ENCODE measurements at regions not wholly inside any gene's neighbourhood (a gene's known extent, or its start where the extent isn't known, plus 50 kb on each side); places are given as distances from the start of the nearest gene placed in this dataset.

DNA sequence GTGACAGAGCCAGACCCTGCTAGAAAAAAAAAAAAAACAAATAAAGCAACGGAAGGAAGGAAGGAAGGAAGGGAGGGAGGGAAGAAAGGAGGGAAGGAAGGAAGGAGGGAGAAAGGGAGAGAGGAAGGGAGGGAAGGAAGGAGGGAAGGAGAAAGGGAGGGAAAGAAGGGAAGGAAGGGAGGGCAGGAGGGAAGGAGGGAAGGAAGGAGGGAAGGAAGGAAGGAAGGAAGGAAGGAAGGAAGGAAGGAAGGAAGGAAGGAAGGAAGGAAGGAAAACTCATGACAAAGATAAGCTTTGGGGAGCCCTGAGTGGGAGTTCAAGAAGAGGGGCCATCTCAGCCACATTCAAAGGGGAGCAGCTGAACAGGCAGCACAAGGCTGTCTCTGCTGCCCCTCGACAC, 124.7 kb upstream of the MGMT start:
- DNase-seq (ENCODE audit: low read depth in 4 of 4, low spot score in 3 of 4), result no peak

DNA sequence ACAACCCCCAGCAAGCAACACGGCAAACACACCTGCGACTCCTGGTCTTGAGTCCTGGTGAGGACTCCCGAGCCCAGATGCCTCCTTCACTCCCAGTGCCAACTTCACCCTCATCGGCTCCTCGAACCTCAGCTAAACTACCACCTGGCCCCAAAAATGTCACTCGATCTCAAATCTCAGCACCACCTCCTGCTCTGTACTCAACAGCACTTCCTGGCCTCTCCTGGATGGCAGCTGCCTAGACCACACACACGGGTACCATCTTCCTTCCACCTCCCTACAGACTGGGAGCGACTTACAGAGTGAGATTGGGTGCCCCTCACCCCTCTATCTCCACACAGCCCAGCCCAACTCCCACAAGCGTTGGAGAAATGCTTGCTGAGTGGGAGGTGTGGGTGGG, 123.9 kb upstream of the MGMT start:
- DNase-seq (ENCODE audit: low read depth in 4 of 4, low spot score in 3 of 4), result no peak

- DNase-seq (ENCODE audit: low read depth in 4 of 4, low spot score in 3 of 4), result no peak
These were observed 122.9 kb upstream of the MGMT start for GRCh38 chr10:129344103-129344502.

GRCh38 chr10:129344731-129345355, 122.2 kb upstream of the MGMT start:
- DNase-seq (ENCODE audit: low read depth in 4 of 4, low spot score in 3 of 4), result no peak

DNA sequence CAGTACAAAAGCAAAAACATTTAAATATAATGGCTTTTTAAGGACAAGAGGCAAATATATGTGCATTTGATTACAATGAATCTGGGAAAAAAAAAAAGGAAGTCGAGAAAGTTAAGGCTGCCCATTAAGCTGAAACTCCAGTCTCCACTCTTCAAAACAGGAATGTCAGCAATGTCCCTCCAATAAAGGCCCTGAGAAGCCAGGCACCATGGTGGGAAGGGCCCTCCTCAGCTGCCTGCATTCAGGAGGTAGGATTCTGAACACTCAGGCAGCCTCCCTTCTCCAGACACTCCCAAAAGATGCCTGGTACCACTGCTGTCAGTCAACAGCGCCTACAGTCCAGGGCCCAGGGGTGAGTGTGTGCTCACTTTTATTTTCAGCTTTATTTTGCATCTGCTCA, 121.3 kb upstream of the MGMT start:
- DNase-seq (ENCODE audit: low read depth in 4 of 4, low spot score in 3 of 4), result no peak

- no peak for DNase-seq (ENCODE audit: low read depth in 4 of 4, low spot score in 3 of 4)
These were observed 116.4 kb upstream of the MGMT start for GRCh38 chr10:129350690-129351089.

DNA sequence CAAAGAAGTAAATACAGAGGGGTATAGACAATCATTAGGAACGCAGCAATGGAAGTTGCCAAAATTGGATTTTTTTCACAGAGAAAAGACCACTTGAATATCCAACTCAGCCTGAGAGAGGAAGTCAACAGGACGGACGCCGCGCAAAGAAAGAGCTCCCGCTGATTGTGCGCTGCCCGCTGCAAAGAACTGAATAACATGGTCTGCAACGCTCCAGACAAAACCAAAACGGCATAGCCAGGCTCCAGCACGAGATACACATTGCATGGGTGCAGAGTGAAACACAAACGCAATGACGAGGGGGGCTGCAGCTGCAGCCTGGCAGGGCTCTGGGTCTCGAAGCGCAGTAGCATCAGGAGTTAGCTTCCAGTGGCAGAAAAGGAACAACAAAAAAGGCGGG, 113.9 kb upstream of the MGMT start:
- no peak for DNase-seq (ENCODE audit: low read depth in 4 of 4, low spot score in 3 of 4)

DNA sequence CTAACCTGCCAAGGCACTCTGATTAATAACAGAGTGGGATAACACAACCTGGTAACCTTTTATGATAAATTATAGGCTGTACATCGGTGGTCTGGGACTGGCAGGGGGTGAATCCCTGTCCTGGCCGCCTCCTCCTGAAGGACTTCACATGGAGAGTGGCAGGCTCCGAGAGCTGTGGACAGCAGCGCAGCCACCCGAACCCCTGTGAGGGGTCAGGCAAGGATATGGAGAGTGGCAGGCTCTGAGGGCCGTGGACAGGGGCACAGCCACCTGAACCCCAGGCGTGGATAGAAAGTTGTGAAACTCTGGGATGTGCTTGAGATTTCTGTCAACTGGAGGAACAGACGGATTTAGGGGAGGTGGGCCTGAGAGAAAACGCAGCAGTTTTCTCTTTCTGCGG, 107.0 kb upstream of the MGMT start:
- no peak for DNase-seq (ENCODE audit: low read depth in 4 of 4, low spot score in 3 of 4)

- no peak for DNase-seq (ENCODE audit: low read depth in 4 of 4, low spot score in 3 of 4)
These were observed 105.2 kb upstream of the MGMT start for GRCh38 chr10:129361676-129362376.

DNA sequence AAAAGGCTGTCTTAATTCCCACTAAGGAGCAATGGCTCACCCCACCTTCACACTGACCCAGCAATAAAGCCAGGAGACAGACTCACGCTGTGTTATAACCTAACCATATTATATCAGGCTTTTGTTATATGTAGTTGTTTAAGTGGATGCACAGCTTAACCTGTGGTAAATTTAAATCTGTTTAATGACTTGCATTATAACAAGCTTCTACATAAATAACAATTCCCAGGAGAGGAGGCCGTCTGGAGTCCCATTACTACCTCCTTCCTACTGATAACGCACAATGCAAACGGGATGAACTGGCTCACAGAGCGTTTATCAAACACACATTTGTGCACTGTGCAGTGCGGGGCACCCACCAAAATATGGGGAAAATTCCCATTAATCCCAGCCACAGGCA, 102.1 kb upstream of the MGMT start:
- no peak for DNase-seq (ENCODE audit: low read depth in 4 of 4, low spot score in 3 of 4)

GRCh38 chr10:129365767-129366402, 101.2 kb upstream of the MGMT start:
- no peak for DNase-seq (ENCODE audit: low read depth in 4 of 4, low spot score in 3 of 4)

GRCh38 chr10:129366450-129366849, 100.6 kb upstream of the MGMT start:
- DNase-seq (ENCODE audit: low read depth in 4 of 4, low spot score in 3 of 4), result no peak

GRCh38 chr10:129369566-129369965, 97.5 kb upstream of the MGMT start:
- no peak for DNase-seq (ENCODE audit: low read depth in 4 of 4, low spot score in 3 of 4)

DNA sequence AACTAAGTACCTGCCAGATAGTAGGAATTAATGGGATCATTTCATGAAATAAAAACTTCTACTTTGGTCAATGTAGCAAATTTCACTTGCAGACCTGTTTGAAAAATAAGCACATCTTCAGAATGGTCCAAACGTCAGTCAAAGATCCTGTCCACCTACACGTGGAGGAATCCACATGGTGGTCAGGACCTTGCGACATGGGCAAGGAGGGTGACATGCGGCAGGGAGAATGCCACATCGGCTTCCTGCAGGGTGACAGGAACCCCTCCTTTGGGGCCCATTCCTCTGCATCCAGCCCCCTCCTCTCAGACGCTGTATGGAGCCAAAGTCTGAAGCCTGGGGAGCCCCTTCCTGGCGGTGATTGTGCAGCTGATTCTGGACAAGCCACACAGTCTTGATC, 95.5 kb upstream of the MGMT start:
- DNase-seq (ENCODE audit: low read depth in 4 of 4, low spot score in 3 of 4), result no peak

- no peak for DNase-seq (ENCODE audit: low read depth in 4 of 4, low spot score in 3 of 4)
These were observed 94.9 kb upstream of the MGMT start for GRCh38 chr10:129372172-129372571.

DNA sequence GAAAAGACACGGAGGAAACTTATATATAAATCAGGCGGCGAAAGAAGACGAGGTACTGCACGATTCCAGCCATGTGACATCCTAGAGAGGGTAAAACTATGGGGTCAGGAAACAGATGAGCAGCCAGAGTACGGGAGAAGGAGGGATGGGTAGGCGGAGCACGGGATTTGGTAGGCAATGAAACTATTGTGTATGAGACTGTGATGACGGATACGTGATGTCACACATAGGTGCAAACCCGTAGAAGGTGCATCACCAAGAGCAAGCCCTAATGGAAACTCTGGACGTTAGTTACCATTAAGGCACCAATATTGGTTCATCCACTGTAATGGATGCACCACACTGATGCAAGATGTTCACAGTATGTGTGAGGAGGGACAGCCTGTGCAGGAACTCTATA, 93.8 kb upstream of the MGMT start:
- DNase-seq (ENCODE audit: low read depth in 4 of 4, low spot score in 3 of 4), result no peak

DNA sequence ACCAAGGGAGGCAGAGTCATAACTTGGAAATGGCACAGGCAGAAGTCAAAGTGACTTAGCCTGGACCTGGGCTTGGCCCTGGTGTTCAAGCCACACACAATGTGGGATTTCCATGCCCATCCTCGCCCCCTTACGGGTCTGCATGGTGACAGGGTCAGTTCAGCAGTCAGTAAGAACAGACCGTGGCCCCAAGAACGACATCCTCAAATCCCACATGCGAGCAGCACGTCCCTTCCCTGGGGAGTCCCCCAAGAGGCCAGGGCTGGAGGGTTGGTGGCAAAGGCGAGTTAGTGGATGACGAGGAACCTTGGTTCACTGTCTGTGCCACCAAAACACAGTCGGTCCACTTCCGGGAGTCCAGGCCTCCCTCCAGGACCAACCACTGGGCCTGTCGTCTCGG, 93.3 kb upstream of the MGMT start:
- no peak for DNase-seq (ENCODE audit: low read depth in 4 of 4, low spot score in 3 of 4)

DNA sequence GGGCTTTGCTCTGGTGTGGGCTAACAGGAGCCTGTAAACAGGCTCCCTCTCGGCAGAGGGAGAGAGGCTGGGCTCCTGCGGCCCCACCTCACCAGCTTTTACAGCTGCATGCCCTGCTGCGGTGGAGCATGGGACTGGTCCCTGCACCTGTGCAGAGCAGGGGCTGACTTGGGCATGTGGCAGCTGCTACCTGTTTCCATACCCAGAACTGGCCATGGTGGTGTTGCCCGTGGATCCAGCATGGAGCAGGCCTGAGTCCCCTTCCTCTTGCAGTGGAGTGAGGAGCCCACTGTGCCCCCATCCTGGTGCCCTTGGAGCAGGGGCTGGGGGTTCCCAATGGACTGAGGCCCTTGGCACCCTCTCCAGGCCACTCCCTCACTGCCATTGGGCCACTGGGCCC, 91.9 kb upstream of the MGMT start:
- no peak for DNase-seq (ENCODE audit: low read depth in 4 of 4, low spot score in 3 of 4)

DNA sequence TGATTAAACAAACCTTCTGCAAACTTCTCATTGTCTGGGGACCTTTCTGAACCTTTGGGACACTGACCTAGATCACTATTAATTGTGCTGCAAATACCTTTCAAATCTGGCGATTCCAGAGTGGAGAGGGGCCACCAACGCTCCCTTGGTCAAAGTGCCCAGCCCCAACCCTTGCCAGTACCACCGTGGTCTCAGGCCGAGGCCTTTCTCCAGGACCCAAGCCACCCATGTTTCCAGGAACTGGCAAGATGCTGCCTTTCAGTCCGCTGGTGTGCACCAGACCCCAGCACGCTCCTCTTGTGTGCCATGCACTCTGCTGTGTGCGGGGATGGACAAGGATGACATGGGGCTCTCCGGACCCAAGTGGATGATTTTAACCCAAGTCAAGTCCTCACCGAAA, 91.1 kb upstream of the MGMT start:
- no peak for DNase-seq (ENCODE audit: low read depth in 4 of 4, low spot score in 3 of 4)

DNA sequence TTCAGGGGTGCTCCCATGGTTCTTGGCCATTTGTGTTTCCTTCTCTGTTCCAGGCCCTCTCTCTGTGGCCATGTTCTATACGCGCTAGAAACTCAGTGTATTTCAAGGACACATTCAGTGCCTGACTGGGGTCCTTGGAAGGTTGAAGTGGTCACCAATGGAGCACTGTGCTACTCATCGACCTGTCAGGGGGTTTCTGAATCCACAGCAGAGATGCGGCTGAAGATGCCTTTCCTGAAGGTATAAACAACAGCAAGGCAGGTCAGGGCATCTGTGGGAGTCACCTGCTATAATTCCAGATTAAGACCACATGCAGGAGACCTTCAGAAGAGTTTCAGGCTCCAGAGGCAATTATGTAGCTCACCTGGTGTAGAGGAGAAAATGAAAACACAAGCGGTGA, 86.8 kb upstream of the MGMT start:
- DNase-seq (ENCODE audit: low read depth in 4 of 4, low spot score in 3 of 4), result no peak

- no peak for DNase-seq (ENCODE audit: low read depth in 4 of 4, low spot score in 3 of 4)
These were observed 85.3 kb upstream of the MGMT start for GRCh38 chr10:129381741-129382140.

DNA sequence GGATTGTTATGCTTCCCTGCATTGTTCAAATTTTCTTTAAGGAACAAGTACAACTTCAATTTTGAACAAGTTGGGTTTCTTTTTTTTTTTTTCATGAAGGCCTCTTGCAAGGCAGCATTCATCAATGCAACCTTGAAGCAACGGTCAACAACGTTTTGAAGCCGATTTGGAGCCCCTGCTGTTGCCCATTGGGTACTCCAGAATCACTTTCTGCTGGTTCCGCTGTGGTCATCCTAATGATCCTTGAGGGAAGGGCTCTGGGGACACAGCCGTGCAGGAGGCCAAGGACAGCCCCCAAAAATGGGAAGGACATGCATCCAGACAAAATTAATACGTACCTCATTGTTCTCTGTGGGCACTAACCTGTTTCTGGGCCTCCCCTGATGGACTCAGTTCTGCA, 84.6 kb upstream of the MGMT start:
- DNase-seq (ENCODE audit: low read depth in 4 of 4, low spot score in 3 of 4), result no peak

All from right renal pelvis (tissue), 4 donors.